Mesodermal cell (in vitro differentiated cells): ENCODE measurements at regions not wholly inside any gene's neighbourhood (a gene's known extent, or its start where the extent isn't known, plus 50 kb on each side); places are given as distances from the start of the nearest gene placed in this dataset.

Experiments used
- H3K27ac ChIP-seq: 2 replicates; pipeline ENCODE4 v1.7.0; 2013; ENCODE audit warnings: mild to moderate bottlenecking, low read depth, low read length, moderate library complexity; ENCODE audit not compliant: severe bottlenecking
- H3K36me3 ChIP-seq: 2 replicates; pipeline ENCODE4 v1.7.1; 2013; ENCODE audit warnings: mild to moderate bottlenecking, low read length, moderate library complexity; ENCODE audit not compliant: control insufficient read depth, insufficient read depth
- H3K4me1 ChIP-seq: one replicate; pipeline ENCODE4 v1.7.1; 2013; ENCODE audit warnings: mild to moderate bottlenecking, low read length; ENCODE audit not compliant: insufficient read depth, control insufficient read depth, poor library complexity, severe bottlenecking
- H3K4me3 ChIP-seq: 2 replicates; pipeline ENCODE4 v1.7.0; 2013; ENCODE audit warnings: low read length, control low read depth, mild to moderate bottlenecking; ENCODE audit not compliant: insufficient read depth, poor library complexity, severe bottlenecking; ENCODE audit errors: extremely low read depth
- H3K9me3 ChIP-seq: 2 replicates; pipeline ENCODE4 v1.7.1; 2013; ENCODE audit warnings: mild to moderate bottlenecking, low read length, moderate library complexity; ENCODE audit not compliant: control insufficient read depth
- WGBS, 2 experiments: methylation state at CpG; one replicate each; pipeline ENCODE4 v1.1.5; 2013; ENCODE audit warnings: missing lambda C conversion rate in 2 of 2; ENCODE audit not compliant: insufficient coverage in 2 of 2; 5-methylcytosine and 5-hydroxymethylcytosine counted together

DNA sequence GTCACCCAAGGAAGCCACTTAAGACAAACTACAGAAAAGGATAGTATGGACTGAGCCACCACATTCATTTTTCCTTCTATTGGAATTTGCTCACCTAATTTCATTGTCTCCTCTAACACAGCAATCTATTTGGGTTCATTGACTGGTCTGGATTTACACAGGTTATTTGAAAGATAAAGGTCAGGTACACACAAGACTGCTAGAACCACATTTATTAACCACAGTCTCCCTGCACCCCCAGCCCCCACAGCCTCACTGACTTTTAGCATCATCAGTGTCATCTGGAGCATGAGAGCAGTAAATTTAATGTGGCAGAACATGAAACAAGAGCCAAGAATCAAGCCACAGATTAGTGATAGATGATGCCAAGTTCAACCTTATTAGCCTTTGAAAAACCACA, 226.9 kb upstream of the GYPC start:
- H3K9me3 ChIP-seq: no peaks in the 10 kb centered on the region
- no peaks in the 10 kb centered on the region for H3K4me1 ChIP-seq
- H3K36me3 ChIP-seq: no peaks in the 10 kb centered on the region

DNA sequence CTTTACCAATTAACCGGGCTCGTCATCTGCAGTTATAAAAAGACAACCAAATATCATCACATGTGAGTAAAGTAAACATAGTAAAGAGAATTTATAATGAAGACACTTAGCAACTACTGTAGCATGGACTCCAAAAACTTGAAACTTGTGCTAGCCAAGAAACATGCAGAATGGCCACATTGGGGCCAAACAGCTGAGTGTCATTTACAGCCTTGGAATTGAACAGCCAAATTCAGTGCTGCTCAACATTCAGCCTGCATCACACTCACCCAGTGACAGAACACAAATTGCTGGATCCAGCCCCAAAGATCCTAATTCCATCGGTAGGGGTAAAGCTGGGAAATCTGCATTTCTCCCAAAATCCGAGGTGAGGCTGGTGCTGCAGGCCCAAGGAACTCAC, 224.8 kb upstream of the GYPC start:
- Histone ChIP-seq H3K36me3 (no peaks in the 10 kb centered on the region), H3K9me3 (no peaks in the 10 kb centered on the region), H3K27ac (no peak overlapping the region), H3K4me1 (no peaks in the 10 kb centered on the region), H3K4me3 (no peak overlapping the region)
- 84 to 100% methylated on average over 2 of the region's 4 CpGs for WGBS, 2 experiments

More for the DNA sequence above, 226.9 kb upstream of the GYPC start:
- Histone ChIP-seq H3K4me3 (no peak overlapping the region), H3K27ac (no peak overlapping the region)

DNA sequence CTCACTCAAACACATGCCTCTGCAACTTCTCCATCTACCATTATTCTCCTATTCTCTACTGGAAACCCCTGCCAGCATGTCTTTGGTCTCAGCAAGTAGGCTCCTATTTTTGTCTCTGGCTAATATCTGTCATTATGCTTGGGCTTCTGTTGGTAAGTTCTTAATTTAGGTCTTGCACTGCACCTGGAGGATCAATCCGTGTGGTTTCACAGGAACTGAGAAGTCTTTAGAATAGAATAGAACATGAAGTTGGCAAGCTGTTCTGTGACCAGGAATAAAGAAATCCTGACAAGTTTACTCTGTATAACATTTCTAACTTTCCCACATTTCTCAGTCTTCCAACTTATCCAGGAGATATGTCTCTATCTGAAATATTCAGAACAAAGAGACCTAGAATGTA, 219.5 kb upstream of the GYPC start:
- Histone ChIP-seq H3K4me1 (no peaks in the 10 kb centered on the region), H3K9me3 (no peaks in the 10 kb centered on the region), H3K27ac (no peak overlapping the region), H3K4me3 (no peak overlapping the region), H3K36me3 (no peaks in the 10 kb centered on the region)
- WGBS, 2 experiments: no CpG with 5 or more reads among the region's 1 CpG

DNA sequence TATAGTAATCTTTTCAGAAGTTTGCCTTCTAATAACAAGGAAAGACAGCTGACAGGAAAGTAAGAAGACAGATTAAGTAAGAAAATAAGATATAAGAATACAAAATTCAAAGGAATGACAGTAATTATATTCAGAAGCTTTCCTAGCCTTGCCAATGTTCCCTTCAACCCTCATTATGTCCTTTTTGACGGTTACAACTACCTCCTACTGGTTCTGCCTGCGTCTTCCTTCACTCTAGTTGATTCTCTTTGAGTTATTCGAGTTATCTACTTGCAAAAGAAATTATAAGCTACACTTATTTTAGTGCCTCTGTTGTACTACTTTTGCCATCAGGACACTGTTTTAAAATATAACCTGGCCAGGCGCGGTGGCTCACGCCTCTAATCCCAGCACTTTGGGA, 218.9 kb upstream of the GYPC start:
- Histone ChIP-seq H3K4me3 (no peak overlapping the region), H3K27ac (no peak overlapping the region), H3K36me3 (no peaks in the 10 kb centered on the region), H3K9me3 (no peaks in the 10 kb centered on the region), H3K4me1 (no peaks in the 10 kb centered on the region)
- WGBS, 2 experiments: 96 to 100% methylated on average over 3 of the region's 6 CpGs

DNA sequence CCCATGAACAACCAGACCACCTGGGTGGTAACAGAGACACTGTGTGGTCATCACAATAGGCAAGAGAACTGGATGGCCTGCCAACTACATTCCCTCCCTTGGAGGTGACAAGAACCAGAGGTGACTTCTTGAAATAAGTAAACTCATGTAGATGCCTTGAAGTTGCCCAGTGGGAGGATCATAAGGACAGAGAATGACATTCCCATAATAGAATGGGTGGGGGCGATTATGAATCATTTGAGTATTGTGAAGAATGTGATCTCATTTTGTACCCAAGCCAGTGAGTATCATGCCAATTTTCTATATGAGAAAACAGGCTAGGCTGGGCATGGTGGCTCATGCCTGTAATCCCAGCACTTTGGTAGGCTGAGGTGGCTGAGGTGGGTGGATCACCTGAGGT, 211.4 kb upstream of the GYPC start:
- Histone ChIP-seq H3K36me3 (no peaks in the 10 kb centered on the region), H3K4me1 (no peaks in the 10 kb centered on the region), H3K9me3 (no peaks in the 10 kb centered on the region), H3K27ac (no peak overlapping the region), H3K4me3 (no peak overlapping the region)
- WGBS, 2 experiments: 40% methylated on average over 1 of the region's 1 CpG; no CpG with 5 or more reads in 1 of the 2 experiments

DNA sequence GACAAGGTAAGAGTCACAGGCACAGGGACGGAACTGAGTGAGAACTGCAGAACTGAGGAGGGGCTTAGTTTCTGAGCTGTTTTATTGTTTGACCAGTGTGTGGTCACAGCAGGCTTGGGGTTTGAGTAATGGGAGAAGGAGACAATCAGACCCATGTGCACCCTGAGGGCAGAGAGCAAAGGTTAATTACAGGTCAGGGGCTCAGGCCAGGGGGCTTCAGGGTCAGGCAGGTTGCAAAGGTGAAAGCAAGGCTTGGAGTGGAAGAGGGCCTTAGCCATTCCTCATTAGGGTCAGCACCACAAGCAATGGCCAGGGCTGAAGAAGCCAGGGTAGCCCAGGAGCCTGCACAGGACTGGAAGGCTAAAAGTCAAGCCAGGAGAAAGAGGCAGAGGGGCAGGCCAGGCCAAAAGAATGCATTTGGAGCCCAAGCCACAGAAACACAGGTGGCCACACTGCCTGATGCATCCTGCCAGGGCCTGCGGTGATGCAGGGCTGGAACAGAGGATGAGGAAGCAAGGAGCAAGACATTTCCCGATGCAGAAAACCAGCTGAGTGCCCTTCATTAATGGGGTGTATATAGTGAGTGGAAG, 209.8 kb upstream of the GYPC start:
- WGBS, 2 experiments: 80 to 88% methylated on average over 3 of the region's 3 CpGs
- H3K9me3 ChIP-seq: no peaks in the 10 kb centered on the region
- H3K4me3 ChIP-seq: no peak overlapping the region

DNA sequence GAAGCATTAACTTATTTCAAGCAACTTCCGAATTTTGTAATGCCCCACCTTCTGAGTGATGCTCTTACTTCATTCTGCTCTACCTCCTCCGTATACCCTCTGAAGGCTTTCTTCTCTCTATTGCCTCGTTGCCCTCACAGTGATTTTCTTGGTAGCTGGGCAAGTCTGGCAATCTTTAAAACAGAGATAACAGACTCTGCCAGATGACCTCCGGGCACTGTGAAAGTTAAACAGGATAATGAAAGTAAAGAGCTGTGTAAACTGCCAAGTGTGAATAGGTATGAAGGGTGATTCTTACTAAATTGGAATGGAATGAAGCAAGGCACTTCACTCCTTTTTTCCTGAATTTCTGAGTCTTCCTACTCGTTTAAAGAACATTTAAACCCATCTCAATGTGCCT, 207.3 kb upstream of the GYPC start:
- no peaks in the 10 kb centered on the region for H3K9me3 ChIP-seq
- H3K4me1 ChIP-seq: no peaks in the 10 kb centered on the region
- H3K36me3 ChIP-seq: no peaks in the 10 kb centered on the region
- H3K4me3 ChIP-seq: no peak overlapping the region
- WGBS, 2 experiments: 88 to 97% methylated on average over 4 of the region's 5 CpGs
- H3K27ac ChIP-seq: no peak overlapping the region

More for the DNA sequence above, 209.8 kb upstream of the GYPC start:
- Histone ChIP-seq H3K36me3 (no peaks in the 10 kb centered on the region), H3K27ac (no peak overlapping the region), H3K4me1 (no peaks in the 10 kb centered on the region)

DNA sequence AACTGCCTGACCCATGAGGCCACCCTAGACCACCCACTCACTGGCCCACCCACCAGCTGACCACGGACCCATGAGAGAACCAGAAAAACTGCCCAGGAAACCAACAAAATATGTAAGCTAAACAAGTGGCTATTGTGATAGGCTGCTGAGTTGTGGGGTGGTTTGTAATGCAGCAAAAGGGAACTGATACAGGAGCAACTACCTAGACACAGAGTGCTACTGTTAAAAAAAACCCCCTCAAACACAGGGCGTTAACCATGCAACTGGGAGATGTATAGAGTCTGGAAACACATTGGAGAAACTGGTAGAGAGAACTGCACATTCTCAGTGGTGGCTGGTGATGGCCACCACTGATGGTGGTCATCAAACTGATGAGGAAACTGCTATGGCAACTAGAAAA, 206.3 kb upstream of the GYPC start:
- no peaks in the 10 kb centered on the region for H3K36me3 ChIP-seq
- no peaks in the 10 kb centered on the region for H3K4me1 ChIP-seq
- no peak overlapping the region for H3K4me3 ChIP-seq
- H3K9me3 ChIP-seq: no peaks in the 10 kb centered on the region
- no peak overlapping the region for H3K27ac ChIP-seq
- no CpG with 5 or more reads among the region's 2 CpGs for WGBS, 2 experiments

DNA sequence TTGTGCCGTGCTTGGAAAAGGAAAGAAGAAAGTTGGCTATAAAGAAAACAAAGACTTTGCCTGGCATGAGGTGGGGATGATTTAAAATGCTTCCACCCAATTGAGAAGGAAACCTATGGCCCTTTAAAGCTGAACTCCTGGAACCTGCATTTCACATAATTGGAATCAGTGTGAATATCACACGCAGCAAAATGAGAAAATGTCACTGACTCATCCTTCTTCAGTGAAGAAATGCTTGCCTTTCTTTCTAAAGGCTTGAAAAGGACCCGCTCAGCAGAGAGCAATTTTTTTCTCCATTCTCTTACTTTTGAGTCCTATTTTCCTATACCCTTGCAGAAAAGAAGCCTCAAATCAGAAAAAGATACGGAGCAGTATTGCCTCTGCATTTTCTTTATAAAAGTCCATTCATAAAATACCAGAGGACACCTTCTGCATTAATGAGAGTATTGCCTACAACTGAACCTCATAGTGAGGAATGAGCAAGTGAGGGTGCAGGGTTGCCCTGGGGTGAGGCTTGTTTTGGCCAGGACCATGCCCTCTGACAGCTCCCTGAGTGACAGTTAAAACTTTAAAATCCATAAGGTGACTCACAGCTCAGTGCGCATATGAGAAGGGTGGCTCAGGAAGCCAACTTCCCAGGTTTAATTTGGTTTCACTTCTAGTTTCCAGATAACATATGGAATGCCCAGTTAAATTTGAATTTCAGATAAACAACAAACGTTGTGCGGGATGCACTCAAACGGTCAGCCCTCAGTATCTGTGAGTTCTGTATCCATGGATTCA, 191.9 kb upstream of the GYPC start:
- no peak overlapping the region for H3K4me3 ChIP-seq
- H3K27ac ChIP-seq: no peak overlapping the region
- 82 to 88% methylated on average over 3 of the region's 8 CpGs for WGBS, 2 experiments
- H3K9me3 ChIP-seq: no peaks in the 10 kb centered on the region
- no peaks in the 10 kb centered on the region for H3K36me3 ChIP-seq
- H3K4me1 ChIP-seq: no peaks in the 10 kb centered on the region

DNA sequence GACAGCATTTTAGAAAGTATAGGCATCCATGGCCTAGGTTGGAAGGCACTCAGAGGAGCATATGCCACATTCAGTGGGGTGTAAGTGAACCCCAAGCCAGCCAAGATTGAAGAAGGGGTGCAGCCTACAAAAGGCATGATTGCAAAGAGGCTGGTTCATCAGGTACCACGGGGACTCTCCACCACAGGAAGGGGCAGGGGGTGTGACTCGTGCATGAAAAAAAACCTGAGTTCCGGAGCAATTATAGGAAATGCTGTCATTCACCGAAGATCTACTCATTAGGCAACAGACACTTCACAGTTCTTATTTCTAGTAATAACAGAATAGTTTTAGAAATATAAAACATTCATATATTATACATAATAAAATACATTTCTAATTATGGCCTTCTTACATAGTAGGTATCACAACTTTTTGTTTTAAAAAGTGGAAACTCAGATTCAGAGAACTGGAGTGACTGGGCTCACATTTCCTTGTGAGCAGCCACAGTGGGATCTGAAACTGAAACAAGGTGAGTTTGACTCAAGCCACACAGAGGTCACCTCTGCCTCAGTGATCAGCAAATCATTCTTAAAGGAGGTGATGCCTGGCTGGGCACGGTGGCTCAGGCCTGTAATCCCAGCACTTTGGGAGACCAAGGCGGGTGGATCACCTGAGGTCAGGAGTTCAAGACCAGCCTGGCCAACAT, 188.4 kb upstream of the GYPC start:
- no peaks in the 10 kb centered on the region for H3K9me3 ChIP-seq
- H3K36me3 ChIP-seq: no peaks in the 10 kb centered on the region
- WGBS, 2 experiments: 67 to 86% methylated on average over 1 to 3 of the region's 6 CpGs
- H3K4me1 ChIP-seq: no peaks in the 10 kb centered on the region
- H3K4me3 ChIP-seq: no peak overlapping the region
- no peak overlapping the region for H3K27ac ChIP-seq

DNA sequence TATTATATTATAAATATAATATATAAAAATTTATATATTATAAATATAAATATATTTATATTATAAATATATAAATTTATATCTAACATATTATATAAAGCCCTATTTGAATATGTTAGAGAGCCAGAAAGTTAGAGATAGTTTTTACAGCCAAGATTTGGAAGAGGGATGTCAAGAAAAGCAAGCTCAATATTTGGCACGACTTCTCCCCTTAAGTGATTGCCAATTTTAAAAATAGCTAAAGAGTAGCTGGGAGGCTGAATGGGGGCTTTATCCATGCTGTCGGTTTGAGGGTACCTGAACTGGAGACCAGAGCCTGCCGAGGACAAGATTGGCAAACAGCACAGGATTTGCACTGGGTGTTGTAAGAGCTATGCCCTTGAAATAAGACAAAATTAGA, 180.9 kb upstream of the GYPC start:
- no peaks in the 10 kb centered on the region for H3K9me3 ChIP-seq
- H3K36me3 ChIP-seq: no peaks in the 10 kb centered on the region
- H3K4me3 ChIP-seq: no peak overlapping the region
- no peak overlapping the region for H3K27ac ChIP-seq
- no peaks in the 10 kb centered on the region for H3K4me1 ChIP-seq
- 77 to 100% methylated on average over 1 to 3 of the region's 3 CpGs for WGBS, 2 experiments
